HG03196 (cell line): ENCODE measurements at regions not wholly inside any gene's neighbourhood (a gene's known extent, or its start where the extent isn't known, plus 50 kb on each side); places are given as distances from the start of the nearest gene placed in this dataset.
"Not testable (repeated sequence)": the region's sequence is repeated elsewhere in the genome, so short reads cannot be mapped to it uniquely, and the experiment has no call there.

Experiments
- ATAC-seq: cut with Tn5 transposase; IDR thresholded peaks from one replicate; pipeline ENCODE4 v1.9.1; 2021; ENCODE audit not compliant: unreplicated experiment

- no peak for ATAC-seq
These were observed 126.8 kb upstream of the SMLR1 start for GRCh38 chr6:130700397-130700796.

GRCh38 chr6:130708338-130708737 is 118.9 kb upstream of the SMLR1 start:
- ATAC-seq: no peak

DNA sequence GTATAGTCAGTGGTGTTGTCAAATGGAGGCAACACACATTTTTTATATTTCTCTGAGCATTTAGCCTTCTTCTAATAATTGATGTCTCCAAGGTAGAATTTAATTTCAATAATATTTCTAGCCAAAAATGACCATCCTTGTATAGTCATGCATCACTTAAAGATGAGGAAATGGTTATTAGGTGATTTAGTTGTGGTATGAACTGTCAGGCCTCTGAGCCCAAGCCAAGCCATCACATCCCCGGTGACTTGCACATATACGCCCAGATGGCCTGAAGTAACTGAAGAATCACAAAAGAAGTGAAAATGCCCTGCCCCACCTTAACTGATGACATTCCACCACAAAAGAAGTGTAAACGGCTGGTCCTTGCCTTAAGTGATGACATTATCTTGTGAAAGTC is 115.6 kb upstream of the SMLR1 start:
- ATAC-seq: not testable (repeated sequence)

DNA sequence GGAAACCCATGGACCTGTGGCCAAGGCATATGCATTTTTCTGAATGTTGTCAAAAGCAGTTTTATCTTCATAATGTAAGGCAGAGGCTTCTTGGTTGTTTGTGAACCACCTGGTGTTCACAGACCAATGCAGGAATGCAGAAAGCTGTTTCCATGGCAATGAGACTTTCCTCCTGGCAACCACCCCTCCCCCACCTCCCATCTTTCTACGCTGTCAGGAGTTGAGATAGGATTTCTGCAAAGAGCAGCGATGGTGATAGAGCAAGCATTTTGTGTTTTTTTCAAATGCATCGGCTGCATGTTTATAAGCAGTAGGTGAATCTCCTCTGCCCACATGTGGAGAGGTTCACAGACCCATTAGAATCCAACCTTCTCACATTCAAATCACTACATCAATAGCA is 114.1 kb upstream of the SMLR1 start:
- no peak for ATAC-seq

- ATAC-seq: no peak
These were observed 112.1 kb upstream of the SMLR1 start for GRCh38 chr6:130715058-130715457.

DNA sequence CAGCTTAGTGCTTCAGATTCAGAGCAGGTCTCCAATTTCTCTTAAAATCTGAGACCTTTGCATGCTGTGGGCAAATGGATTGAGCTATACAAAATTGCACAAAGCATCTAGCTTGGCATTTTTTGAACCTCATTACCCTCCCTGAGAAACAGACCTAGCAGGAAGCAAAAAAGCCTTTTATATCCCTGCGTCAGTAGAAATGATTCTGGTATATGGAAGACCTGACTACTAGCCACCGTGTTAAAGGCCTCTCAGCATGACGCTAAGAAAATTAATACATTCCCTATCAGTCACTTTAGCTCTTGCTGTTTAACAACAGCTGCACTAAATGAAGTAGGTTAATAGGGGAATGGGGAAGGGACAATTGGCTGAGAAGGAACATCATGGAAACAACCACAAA is 110.7 kb upstream of the SMLR1 start:
- no peak for ATAC-seq

- no peak for ATAC-seq
These were observed 109.5 kb upstream of the SMLR1 start for GRCh38 chr6:130717657-130718056.

- ATAC-seq: no peak
These were observed 107.0 kb upstream of the SMLR1 start for GRCh38 chr6:130720076-130720715.

- no peak for ATAC-seq
These were observed 103.1 kb upstream of the SMLR1 start for GRCh38 chr6:130724089-130724488.

DNA sequence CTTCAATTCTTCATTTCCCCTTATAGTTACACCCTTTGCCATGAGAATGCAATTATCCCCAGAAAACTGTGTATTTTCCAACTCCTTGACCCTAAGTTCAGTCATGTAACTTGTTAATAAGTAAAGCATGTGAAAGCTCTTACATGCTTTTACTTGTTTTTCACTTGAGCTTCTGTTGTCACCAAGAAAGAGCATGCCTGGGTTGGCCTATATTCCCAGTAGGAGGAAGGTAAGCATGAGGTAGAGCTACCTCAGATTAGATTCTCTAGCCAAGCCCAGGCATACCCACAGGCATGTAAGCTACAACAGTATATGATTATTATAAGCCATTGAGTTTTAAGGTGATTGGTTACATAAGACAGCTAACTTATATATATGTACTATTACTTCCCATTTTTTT is 101.7 kb upstream of the SMLR1 start:
- no peak for ATAC-seq

GRCh38 chr6:130728064-130728463 is 99.1 kb upstream of the SMLR1 start:
- not testable (repeated sequence) for ATAC-seq

DNA sequence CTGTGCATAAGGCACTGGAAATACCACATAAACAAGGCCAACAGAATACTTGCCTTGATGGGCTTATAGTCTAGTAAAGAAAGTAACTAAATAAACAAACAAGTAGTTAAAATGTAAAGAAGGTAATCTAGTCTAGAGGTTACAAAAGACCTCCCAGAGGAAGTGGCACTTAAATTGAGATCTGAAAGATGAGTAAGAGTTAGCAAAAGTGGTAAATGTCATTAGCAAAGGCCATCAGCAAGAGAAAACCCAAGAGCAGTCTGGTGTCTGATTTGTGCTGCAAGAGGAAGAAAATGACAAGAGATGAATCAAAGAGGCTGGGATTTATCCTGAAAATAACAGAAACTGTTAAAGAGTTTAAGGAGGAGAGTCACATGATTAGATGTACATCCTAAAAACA is 96.6 kb upstream of the SMLR1 start:
- ATAC-seq: no peak

GRCh38 chr6:130734161-130734560 is 93.0 kb upstream of the SMLR1 start:
- ATAC-seq: no peak

GRCh38 chr6:130740308-130740707 is 86.9 kb upstream of the SMLR1 start:
- no peak for ATAC-seq

GRCh38 chr6:130742131-130742681 is 85.0 kb upstream of the SMLR1 start:
- no peak for ATAC-seq

DNA sequence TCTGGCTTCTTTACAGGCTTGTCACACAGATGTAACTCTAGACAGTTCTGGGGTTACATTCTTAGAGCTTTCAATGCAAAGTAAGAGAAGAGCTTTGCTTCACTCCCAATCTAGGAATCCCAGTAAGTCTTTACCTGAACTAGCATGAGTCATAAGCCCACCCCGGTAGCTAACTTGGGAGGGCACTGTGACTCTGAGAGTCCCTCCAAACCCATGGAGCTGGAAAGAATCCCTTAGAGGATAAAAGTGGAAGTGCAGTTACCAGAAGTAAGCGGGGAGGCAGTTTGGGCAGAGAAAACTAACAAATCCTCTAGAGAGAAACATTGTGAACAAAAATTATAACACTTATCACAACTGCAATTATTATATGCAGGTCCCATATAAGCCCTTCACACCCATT is 84.0 kb upstream of the SMLR1 start:
- ATAC-seq: no peak

DNA sequence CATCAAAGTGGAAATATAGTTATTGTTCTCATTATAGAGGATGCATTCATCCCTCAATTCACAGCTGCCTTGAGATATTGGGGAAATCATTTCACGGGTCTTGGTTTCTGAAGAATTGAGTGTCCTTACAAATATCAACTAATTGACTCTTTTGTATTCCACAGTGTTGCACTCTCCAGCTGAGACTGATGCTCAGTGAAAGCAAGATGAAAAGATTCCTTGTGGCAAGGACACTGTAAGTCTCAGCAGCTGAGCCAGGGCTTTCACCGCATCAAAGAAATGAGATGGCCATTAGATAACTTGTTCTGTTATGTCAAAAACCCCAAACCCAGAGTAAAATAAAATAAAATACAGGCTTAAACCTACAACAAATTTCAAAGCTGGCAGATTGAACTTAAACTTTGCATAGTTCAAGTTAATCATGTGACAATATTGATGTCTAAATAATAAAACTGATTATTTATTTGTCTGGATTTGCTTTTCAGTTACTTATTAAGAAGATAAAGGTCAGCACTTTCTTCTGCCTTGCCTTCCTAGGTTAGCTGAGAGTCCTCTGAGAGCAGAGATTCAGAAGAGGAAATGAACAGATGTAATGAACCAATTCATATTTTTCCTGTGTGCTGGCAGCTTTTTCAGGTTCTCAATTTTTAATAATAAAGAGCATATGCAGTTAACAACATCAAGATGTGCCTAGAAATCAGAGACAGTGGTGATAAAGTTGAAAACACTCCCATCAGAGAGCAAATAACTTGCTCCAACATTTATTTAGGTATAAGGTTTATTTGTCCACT is 82.4 kb upstream of the SMLR1 start:
- ATAC-seq: no peak

DNA sequence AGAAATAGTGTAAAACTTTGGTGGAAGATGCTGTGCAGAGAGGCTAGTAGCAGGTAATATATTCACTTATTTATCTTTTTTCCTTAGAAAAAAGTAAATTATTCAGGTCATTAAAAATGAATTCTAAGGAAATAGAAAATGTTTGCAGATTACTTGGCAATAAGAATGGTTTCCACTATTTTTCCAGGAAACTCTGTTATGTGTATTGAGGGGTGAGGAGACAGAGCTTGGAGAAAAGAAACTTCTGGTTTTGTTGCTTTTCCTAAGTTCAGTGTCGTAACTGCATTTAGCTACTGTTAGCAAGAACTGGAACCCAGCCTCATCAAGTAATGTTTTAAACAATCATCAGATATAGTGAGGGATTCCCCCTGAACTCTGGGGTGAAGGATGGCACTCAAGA is 79.2 kb upstream of the SMLR1 start:
- no peak for ATAC-seq

- ATAC-seq: no peak
These were observed 77.8 kb upstream of the SMLR1 start for GRCh38 chr6:130749402-130749801.

- no peak for ATAC-seq
These were observed 74.9 kb upstream of the SMLR1 start for GRCh38 chr6:130752267-130752666.

DNA sequence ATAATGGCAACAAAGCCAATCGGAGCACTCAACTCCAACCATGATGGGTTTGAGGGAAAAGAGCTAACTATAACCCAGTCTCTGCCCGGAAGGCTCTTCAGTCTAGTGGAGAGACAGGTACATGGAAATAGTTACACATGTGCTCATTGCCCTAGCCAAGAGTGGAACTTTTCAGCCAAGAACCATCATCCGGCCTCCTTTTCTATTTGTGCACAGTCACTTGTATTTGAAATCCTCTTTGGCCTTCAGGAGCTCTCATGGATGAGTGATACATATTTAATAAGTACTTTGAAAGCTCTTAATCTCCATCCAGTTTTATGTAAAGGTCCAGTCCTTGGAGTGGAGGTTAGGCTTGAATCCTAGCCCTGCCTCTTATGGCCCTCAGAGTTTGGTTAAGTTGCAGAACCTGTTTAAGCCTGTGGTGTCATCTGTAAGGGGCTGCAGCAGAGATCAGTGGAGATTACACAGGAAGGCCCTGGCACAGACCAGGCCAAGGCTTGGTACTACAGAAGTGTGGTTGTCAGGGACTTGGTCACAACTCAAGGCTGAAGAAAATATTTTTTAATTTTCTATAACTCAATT is 72.3 kb upstream of the SMLR1 start:
- no peak for ATAC-seq
